Kidney (tissue), 13 donors: ENCODE measurements at regions not wholly inside any gene's neighbourhood (a gene's known extent, or its start where the extent isn't known, plus 50 kb on each side); places are given as distances from the start of the nearest gene placed in this dataset.
A peak's percentile ranks its signal among the peaks of the same experiment; 100 is the strongest.
"Not testable (repeated sequence)": the region's sequence is repeated elsewhere in the genome, so short reads cannot be mapped to it uniquely, and the experiment has no call there.

Experiments
- DNase-seq, 5 donors: peaks; one replicate each; pipeline ENCODE4 v3.0.0-alpha.2; 2013 to 2020
- FAIRE-seq: peaks from 2 replicates; lab custom pipeline; 2012; peaks lifted over from hg19 to GRCh38; lab: Jason Lieb, UNC
- H3K27ac ChIP-seq, 2 donors: one replicate each; pipeline ENCODE4 v1.7.0; 2013; ENCODE audit warnings: low read depth in 2 of 2, low read length in 2 of 2, inconsistent platforms in 1 of 2
- H3K27me3 ChIP-seq: one replicate; pipeline ENCODE4 v1.7.1; 2013; ENCODE audit warnings: low read length, inconsistent platforms; ENCODE audit not compliant: control insufficient read depth, insufficient read depth
- H3K36me3 ChIP-seq, 3 donors: one replicate each; pipeline versions ENCODE4 v1.7.0 to v1.7.1; 2013; ENCODE audit warnings: low read length in 3 of 3, control low read depth in 1 of 3, inconsistent platforms in 1 of 3; ENCODE audit not compliant: insufficient read depth in 3 of 3, control insufficient read depth in 2 of 3
- H3K4me1 ChIP-seq, 3 donors: one replicate each; pipeline versions ENCODE4 v1.7.0 to v1.7.1; 2013; ENCODE audit warnings: low read length in 3 of 3, inconsistent platforms in 1 of 3, low read depth in 1 of 3; ENCODE audit not compliant: control insufficient read depth in 2 of 3, insufficient read depth in 2 of 3
- H3K4me3 ChIP-seq, 3 donors: one replicate each; pipeline versions ENCODE4 v1.7.0 to v1.8.1; 2013; ENCODE audit warnings: low read length in 3 of 3, control low read depth in 1 of 3, inconsistent platforms in 1 of 3
- H3K9ac ChIP-seq, 3 donors: one replicate each; pipeline versions ENCODE4 v1.7.0 to v1.7.1; 2013; ENCODE audit warnings: low read length in 3 of 3, control low read depth in 1 of 3, inconsistent platforms in 1 of 3
- H3K9me3 ChIP-seq, 3 donors: one replicate each; pipeline versions ENCODE4 v1.7.0 to v1.7.1; 2013; ENCODE audit warnings: low read length in 3 of 3, control low read depth in 1 of 3, inconsistent platforms in 1 of 3; ENCODE audit not compliant: control insufficient read depth in 2 of 3, insufficient read depth in 1 of 3
- intact Hi-C: fragments of 100-400 bp; cut with DNase I; formaldehyde crosslinking; loops from one replicate; pipeline ENCODE4 v1.11.1; 2022
- TF ChIP-seq, protein P1 (sequence below): IDR thresholded peaks from 3 replicates; pipeline ENCODE4 v1.5.1; 2012; ENCODE audit warnings: mild to moderate bottlenecking, moderate library complexity, borderline replicate concordance; ENCODE audit not compliant: insufficient read depth; ENCODE audit errors: extremely low read depth
- donor health status: control.
- donor health status: control.
- donor health status: control.
- donor health status: control.
- donor health status: control.
- donor health status: DM: yes; HTN: yes; CAD: no.
- donor health status: Normal renal cell carcinoma (clear cell type).

DNA sequence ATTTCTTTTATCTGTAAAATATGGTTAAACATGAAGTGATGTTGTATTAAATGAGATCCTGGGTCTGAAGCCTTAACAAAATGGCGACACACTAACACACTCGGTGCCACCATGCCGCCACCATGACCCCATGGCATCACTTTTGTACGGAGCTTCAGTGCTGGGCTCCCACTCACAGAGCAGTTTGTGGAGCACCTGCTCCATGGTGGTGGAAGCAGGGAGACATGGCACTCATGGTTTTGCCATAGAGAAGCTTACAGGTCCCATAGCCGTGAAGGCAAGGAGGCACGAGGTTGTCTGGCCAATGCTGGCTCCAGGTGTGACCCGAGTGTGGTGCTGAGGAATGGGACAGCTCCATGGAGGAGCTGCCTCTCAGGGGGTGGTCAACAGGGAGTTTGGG lies 63.5 kb upstream of the EN2 start:
- intact Hi-C loops = no loop called here
- no peak for FAIRE-seq

DNA sequence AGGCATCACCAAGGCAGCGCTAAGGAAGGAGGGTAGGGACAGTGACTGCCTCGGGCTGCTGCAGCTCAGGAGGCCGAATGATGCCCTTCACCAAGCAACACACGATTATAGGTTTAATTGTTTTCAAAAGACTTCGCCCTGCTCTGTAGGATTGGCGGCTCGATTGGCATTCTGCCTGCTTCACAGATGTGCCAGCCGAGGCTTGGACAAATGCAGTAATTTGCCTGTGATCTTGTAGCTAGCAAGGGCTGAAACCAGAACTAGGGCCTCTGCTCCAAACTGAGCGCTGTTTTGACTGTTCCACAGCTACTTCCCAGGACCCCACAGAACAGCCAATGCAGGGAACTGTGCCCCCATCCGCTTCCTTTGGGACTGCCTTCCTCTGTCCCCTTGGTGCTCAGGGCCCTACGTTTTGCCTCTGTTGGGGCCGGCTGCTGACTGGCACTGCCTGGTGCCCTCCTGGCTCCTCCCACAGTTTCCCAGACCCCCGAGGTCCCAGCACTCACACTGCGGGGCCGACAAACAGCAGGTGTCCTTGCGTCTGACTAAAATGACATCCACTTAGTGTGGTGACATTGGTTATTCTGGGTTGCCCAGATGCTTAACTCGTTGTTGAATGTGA lies 62.6 kb upstream of the EN2 start:
- TF ChIP-seq, protein P1, sequence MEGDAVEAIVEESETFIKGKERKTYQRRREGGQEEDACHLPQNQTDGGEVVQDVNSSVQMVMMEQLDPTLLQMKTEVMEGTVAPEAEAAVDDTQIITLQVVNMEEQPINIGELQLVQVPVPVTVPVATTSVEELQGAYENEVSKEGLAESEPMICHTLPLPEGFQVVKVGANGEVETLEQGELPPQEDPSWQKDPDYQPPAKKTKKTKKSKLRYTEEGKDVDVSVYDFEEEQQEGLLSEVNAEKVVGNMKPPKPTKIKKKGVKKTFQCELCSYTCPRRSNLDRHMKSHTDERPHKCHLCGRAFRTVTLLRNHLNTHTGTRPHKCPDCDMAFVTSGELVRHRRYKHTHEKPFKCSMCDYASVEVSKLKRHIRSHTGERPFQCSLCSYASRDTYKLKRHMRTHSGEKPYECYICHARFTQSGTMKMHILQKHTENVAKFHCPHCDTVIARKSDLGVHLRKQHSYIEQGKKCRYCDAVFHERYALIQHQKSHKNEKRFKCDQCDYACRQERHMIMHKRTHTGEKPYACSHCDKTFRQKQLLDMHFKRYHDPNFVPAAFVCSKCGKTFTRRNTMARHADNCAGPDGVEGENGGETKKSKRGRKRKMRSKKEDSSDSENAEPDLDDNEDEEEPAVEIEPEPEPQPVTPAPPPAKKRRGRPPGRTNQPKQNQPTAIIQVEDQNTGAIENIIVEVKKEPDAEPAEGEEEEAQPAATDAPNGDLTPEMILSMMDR = no peak
- no peaks in the 10 kb centered on the region for H3K36me3 ChIP-seq
- H3K4me3 ChIP-seq = no peak overlapping the region
- no peak overlapping the region for H3K27ac ChIP-seq
- FAIRE-seq (no peak), DNase-seq (peak in 1 of 5 donors; percentile 53)
- H3K9me3 ChIP-seq = no peaks in the 10 kb centered on the region
- H3K9ac ChIP-seq = no peak overlapping the region
- H3K27me3 ChIP-seq = no peaks in the 10 kb centered on the region
- H3K4me1 ChIP-seq = no peaks in the 10 kb centered on the region
- intact Hi-C loops = no loop called here

More for the DNA sequence above, 63.5 kb upstream of the EN2 start:
- Histone ChIP-seq H3K27ac (no peak overlapping the region), H3K9ac (no peak overlapping the region), H3K4me1 (no peaks in the 10 kb centered on the region), H3K27me3 (no peaks in the 10 kb centered on the region), H3K9me3 (no peaks in the 10 kb centered on the region), H3K4me3 (no peak overlapping the region), H3K36me3 (no peaks in the 10 kb centered on the region)
- TF ChIP-seq, protein P1 = no peak
- DNase-seq = no peak

DNA sequence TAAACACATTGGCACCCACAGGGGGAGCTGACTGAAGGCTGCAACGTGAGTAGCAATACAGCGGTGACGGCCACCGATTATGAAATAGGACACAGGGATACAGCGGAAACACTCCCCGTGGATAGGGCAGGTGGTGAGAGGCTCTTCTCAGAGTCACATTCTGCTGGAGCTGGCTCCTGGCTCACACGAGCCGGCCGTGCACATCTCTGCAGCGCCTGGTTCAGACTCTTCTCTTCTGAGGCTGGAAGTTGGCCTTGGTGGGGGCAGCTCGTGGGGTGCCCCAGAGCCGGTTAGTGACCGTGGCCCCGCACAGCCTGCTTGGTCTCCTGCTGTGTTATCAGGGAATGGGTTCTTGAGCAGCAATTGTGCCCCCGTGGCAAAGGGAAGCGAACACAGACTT lies 61.3 kb upstream of the EN2 start:
- Histone ChIP-seq H3K4me1 (no peaks in the 10 kb centered on the region), H3K27me3 (peaks cover 2% of the 10 kb centered on the region), H3K27ac (no peak overlapping the region), H3K9ac (no peak overlapping the region), H3K9me3 (no peaks in the 10 kb centered on the region), H3K4me3 (no peak overlapping the region), H3K36me3 (no peaks in the 10 kb centered on the region)
- intact Hi-C loops = no loop called here
- TF ChIP-seq, protein P1 = no peak
- no peak for FAIRE-seq
- peak in 1 of 5 donors; percentile 14 for DNase-seq

DNA sequence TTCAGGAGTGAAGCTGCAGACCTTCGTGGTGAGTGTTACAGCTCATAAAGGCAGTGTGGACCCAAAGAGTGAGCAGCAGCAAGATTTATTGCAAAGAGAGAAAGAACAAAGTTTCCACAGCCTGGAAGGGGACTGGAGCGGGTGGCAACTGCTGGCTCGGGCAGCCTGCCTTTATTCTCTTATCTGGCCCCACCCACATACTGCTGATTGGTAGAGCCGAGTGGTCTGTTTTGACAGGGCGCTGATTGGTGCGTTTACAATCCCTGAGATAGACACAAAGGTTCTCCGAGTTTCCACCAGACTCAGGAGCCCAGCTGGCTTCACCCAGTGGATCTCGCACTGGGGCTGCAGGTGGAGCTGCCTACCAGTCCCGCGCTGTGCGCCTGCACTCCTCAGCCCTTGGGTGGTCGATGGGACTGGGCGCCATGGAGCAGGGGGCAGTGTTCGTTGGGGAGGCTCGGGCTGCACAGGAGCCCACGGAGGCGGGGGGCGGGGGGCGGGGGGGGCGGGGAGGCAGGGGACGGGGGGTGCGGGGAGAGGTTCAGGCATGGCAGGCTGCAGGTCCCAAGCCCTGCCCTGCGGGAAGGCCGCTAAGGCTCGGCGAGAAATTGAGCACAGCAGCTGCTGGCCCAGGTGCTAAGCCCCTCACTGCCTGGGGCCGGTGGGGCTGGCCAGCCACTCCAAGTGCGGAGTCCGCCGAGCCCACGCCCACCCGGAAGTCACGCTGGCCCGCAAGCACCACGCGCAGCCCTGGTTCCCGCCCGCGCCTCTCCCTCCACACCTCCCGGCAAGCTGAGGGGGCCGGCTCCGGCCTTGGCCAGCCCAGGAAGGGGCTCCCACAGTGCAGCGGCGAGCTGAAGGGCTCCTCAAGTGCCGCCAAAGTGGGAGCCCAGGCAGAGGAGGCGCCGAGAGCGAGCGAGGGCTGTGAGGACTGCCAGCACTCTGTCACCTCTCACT lies 59.9 kb upstream of the EN2 start:
- intact Hi-C loops, FAIRE-seq, H3K27me3 ChIP-seq, H3K4me3 ChIP-seq, H3K9ac ChIP-seq, H3K4me1 ChIP-seq, H3K36me3 ChIP-seq, H3K9me3 ChIP-seq, H3K27ac ChIP-seq: not testable (repeated sequence)
- DNase-seq = peak in 1 of 5 donors; percentile 57
